ENCODE measurements at regions not wholly inside any gene's neighbourhood (a gene's known extent, or its start where the extent isn't known, plus 50 kb on each side); places are given as distances from the start of the nearest gene placed in this dataset.

- Histone ChIP-seq H3K4me2 (ENCODE audit: low read depth, low read length, poor library complexity, severe bottlenecking) (no peak overlapping the region), H4K20me1 (ENCODE audit: low read depth, low read length) (no peaks in the 10 kb centered on the region), H3K9ac (ENCODE audit: low read length) (no peak overlapping the region), H3K9me3 (ENCODE audit: insufficient read depth, low read length) (no peaks in the 10 kb centered on the region), H3K9me2 (replicated peaks; ENCODE audit: insufficient read depth, low read length) (no peaks in the 10 kb centered on the region), H3K27ac (ENCODE audit: low read depth, low read length) (no peak overlapping the region), H2AFZ (ENCODE audit: low read depth, low read length, severe bottlenecking) (no peak overlapping the region), H3K27me3 (ENCODE audit: low read length) (no peaks in the 10 kb centered on the region), H3K4me3 (ENCODE audit: insufficient read depth, low read length, poor library complexity, severe bottlenecking) (no peak overlapping the region), H3K79me2 (ENCODE audit: insufficient read depth, low read length) (no peaks in the 10 kb centered on the region), H3F3A (ENCODE audit: insufficient read depth) (no peaks in the 10 kb centered on the region), H3K36me3 (ENCODE audit: low read length) (no peaks in the 10 kb centered on the region)
- no peak for TF ChIP-seq CTCF (IDR thresholded peaks at IDR 0.05; ENCODE audit: insufficient read depth, low read length, poor library complexity, severe bottlenecking)
- TF ChIP-seq EZH2phosphoT487 (conservative IDR thresholded peaks at IDR 0.05; ENCODE audit: low read length), result no peak
Measured at GRCh38 chr3:124221422-124221821, 229.5 kb upstream of the ROPN1 start.

GRCh38 chr3:124223853-124224252 is 231.9 kb upstream of the ROPN1 start:
- Histone ChIP-seq H3F3A (ENCODE audit: insufficient read depth) (no peaks in the 10 kb centered on the region), H3K27ac (ENCODE audit: low read depth, low read length) (no peak overlapping the region), H3K79me2 (ENCODE audit: insufficient read depth, low read length) (no peaks in the 10 kb centered on the region), H3K36me3 (ENCODE audit: low read length) (no peaks in the 10 kb centered on the region), H2AFZ (ENCODE audit: low read depth, low read length, severe bottlenecking) (no peak overlapping the region), H3K27me3 (ENCODE audit: low read length) (no peaks in the 10 kb centered on the region), H3K4me2 (ENCODE audit: low read depth, low read length, poor library complexity, severe bottlenecking) (no peak overlapping the region), H3K4me3 (ENCODE audit: insufficient read depth, low read length, poor library complexity, severe bottlenecking) (no peak overlapping the region), H4K20me1 (ENCODE audit: low read depth, low read length) (no peaks in the 10 kb centered on the region), H3K9me2 (replicated peaks; ENCODE audit: insufficient read depth, low read length) (no peaks in the 10 kb centered on the region), H3K9me3 (ENCODE audit: insufficient read depth, low read length) (no peaks in the 10 kb centered on the region), H3K9ac (ENCODE audit: low read length) (no peak overlapping the region)
- no peak for TF ChIP-seq CTCF (IDR thresholded peaks at IDR 0.05; ENCODE audit: insufficient read depth, low read length, poor library complexity, severe bottlenecking)
- TF ChIP-seq EZH2phosphoT487 (conservative IDR thresholded peaks at IDR 0.05; ENCODE audit: low read length), result no peak

GRCh38 chr3:124227150-124227630 is 235.3 kb upstream of the ROPN1 start:
- no peaks in the 10 kb centered on the region for H3K27me3 ChIP-seq (ENCODE audit: low read length)

More at GRCh38 chr3:124227150-124227630, 235.3 kb upstream of the ROPN1 start:
- H3K36me3 ChIP-seq (ENCODE audit: low read length), result no peaks in the 10 kb centered on the region
- H2AFZ ChIP-seq (ENCODE audit: low read depth, low read length, severe bottlenecking), result no peak overlapping the region
- no peak overlapping the region for H3K9ac ChIP-seq (ENCODE audit: low read length)
- no peaks in the 10 kb centered on the region for H3K9me2 ChIP-seq (replicated peaks; ENCODE audit: insufficient read depth, low read length)
- TF ChIP-seq CTCF (IDR thresholded peaks at IDR 0.05; ENCODE audit: insufficient read depth, low read length, poor library complexity, severe bottlenecking) (no peak), EZH2phosphoT487 (conservative IDR thresholded peaks at IDR 0.05; ENCODE audit: low read length) (no peak)
- H3K4me2 ChIP-seq (ENCODE audit: low read depth, low read length, poor library complexity, severe bottlenecking), result no peak overlapping the region
- no peaks in the 10 kb centered on the region for H3F3A ChIP-seq (ENCODE audit: insufficient read depth)
- H3K4me3 ChIP-seq (ENCODE audit: insufficient read depth, low read length, poor library complexity, severe bottlenecking), result no peak overlapping the region
- no peaks in the 10 kb centered on the region for H4K20me1 ChIP-seq (ENCODE audit: low read depth, low read length)
- H3K27ac ChIP-seq (ENCODE audit: low read depth, low read length), result no peak overlapping the region
- H3K79me2 ChIP-seq (ENCODE audit: insufficient read depth, low read length), result no peaks in the 10 kb centered on the region
- no peaks in the 10 kb centered on the region for H3K9me3 ChIP-seq (ENCODE audit: insufficient read depth, low read length)

Measured in SU-DHL-6 (cell line).